OCI-LY7 (cell line): ENCODE measurements at regions not wholly inside any gene's neighbourhood (a gene's known extent, or its start where the extent isn't known, plus 50 kb on each side); places are given as distances from the start of the nearest gene placed in this dataset.

ENCODE experiments used
- BruUV-seq: library from RNA; stranded (reverse); fragments of 400-500 nt; replicated peaks from 2 replicates; lab custom pipeline; 2021; lab: Mats Ljungman, UMichigan
- CTCF ChIA-PET: fragments of 300-600 bp; sonication (Branson Sonifier 250); formaldehyde crosslinking; loops from one replicate; lab custom pipeline; 2022; ENCODE audit warnings: antibody characterized with exemption; ENCODE audit not compliant: unreplicated experiment; lab: Charles Lee
- POLR2A ChIA-PET: fragments of 300-600 bp; sonication (Branson Sonifier 250); formaldehyde crosslinking; loops from one replicate; lab custom pipeline; 2022; ENCODE audit warnings: antibody characterized with exemption; lab: Charles Lee
- DNase-seq: peaks from one replicate; pipeline ENCODE4 v3.0.0-alpha.2; 2015; ENCODE audit warnings: low spot score
- H2AFZ ChIP-seq: fragments of 200-600 bp; sonication (generic), shearing (Covaris generic); 2 replicates; pipeline ENCODE4 v1.6.1; 2014; ENCODE audit warnings: mild to moderate bottlenecking, antibody characterized with exemption, low read length, moderate library complexity
- H3K27ac ChIP-seq: fragments of 200-600 bp; sonication (generic); 2 replicates; pipeline ENCODE4 v1.5.1; 2014; ENCODE audit warnings: mixed run types, low read depth, mild to moderate bottlenecking, moderate library complexity, low read length, inconsistent platforms; ENCODE audit not compliant: poor library complexity, severe bottlenecking
- H3K36me3 ChIP-seq: fragments of 200-600 bp; sonication (generic); 2 replicates; pipeline ENCODE4 v1.6.1; 2014; ENCODE audit warnings: mild to moderate bottlenecking, antibody characterized with exemption, low read length, moderate library complexity, mixed read lengths; ENCODE audit not compliant: insufficient read depth
- H3K4me1 ChIP-seq: fragments of 200-600 bp; sonication (generic); 2 replicates; pipeline ENCODE4 v1.5.1; 2014; ENCODE audit warnings: mild to moderate bottlenecking, low read length; ENCODE audit not compliant: insufficient read depth, poor library complexity, severe bottlenecking
- H3K4me2 ChIP-seq: fragments of 200-600 bp; sonication (generic); 2 replicates; pipeline ENCODE4 v1.6.1; 2014; ENCODE audit warnings: mild to moderate bottlenecking, low read length
- H3K4me3 ChIP-seq: fragments of 200-600 bp; sonication (generic); 2 replicates; pipeline ENCODE4 v1.5.1; 2014; ENCODE audit warnings: mild to moderate bottlenecking, low read depth, low read length; ENCODE audit not compliant: poor library complexity, severe bottlenecking
- H3K79me2 ChIP-seq: fragments of 200-600 bp; sonication (generic); 2 replicates; pipeline ENCODE4 v1.6.1; 2016; ENCODE audit warnings: low read depth, mild to moderate bottlenecking, low read length, moderate library complexity, mixed read lengths; ENCODE audit not compliant: insufficient read depth
- H3K9me2 ChIP-seq: fragments of 200-600 bp; sonication (generic); 2 replicates; pipeline ENCODE4 v1.6.1; 2016; ENCODE audit warnings: mild to moderate bottlenecking, low read length, mixed read lengths; ENCODE audit not compliant: insufficient read depth
- H3K9me3 ChIP-seq: fragments of 200-600 bp; sonication (generic); 2 replicates; pipeline ENCODE4 v1.6.1; 2014; ENCODE audit warnings: mild to moderate bottlenecking, mixed run types, low read length, mixed read lengths
- H4K20me1 ChIP-seq: fragments of 200-600 bp; sonication (generic); 2 replicates; pipeline ENCODE4 v1.6.1; 2014; ENCODE audit warnings: mild to moderate bottlenecking, antibody characterized with exemption, low read length, moderate library complexity, mixed read lengths; ENCODE audit not compliant: insufficient read depth
- CTCF ChIP-seq: fragments of 200-600 bp; sonication (generic); conservative IDR thresholded peaks from 2 replicates; pipeline ENCODE4 v1.5.1; 2014; ENCODE audit warnings: mild to moderate bottlenecking, antibody characterized with exemption, low read length, moderate library complexity, mixed read lengths
- EZH2phosphoT487 ChIP-seq: fragments of 200-600 bp; sonication (generic); IDR thresholded peaks from 2 replicates; pipeline ENCODE4 v1.6.1; 2018; ENCODE audit warnings: low read depth, borderline replicate concordance, mild to moderate bottlenecking, mixed run types, antibody characterized with exemption, low read length, moderate library complexity, mixed read lengths
- intact Hi-C: fragments of 100-400 bp; cut with micrococcal nuclease; formaldehyde crosslinking; loops from one replicate; pipeline ENCODE4 v1.10.0; 2022; ENCODE audit not compliant: unreplicated experiment

DNA sequence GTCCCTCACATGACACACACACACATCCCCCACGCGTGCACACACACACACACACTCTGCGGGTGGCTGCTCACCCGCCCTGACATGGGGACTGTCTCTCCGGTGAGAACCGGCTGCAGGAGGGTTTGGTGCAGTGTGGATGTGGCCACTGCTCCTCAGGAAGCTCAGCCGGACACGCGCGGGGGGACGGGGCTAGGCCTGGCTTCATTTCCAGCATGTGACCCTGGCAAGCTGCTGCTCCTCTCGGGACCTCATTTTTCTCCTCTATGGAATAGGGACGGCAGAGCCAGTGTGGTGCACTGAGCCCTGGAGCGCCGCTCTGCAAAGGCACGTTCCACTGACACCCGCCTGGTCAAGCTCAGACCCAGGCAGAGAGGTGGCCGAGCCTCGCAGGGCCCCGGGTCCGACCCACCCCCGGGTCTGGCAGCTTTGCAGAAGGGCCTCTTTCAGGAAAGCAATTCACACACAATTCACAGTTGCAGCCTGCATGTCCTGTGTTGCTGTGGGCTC, 56.8 kb upstream of the SLCO4A1 start:
- H3K79me2 ChIP-seq: no peaks in the 10 kb centered on the region
- no peaks in the 10 kb centered on the region for H3K9me3 ChIP-seq
- H3K9me2 ChIP-seq: no peaks in the 10 kb centered on the region
- intact Hi-C loops: no loop called here
- H4K20me1 ChIP-seq: no peaks in the 10 kb centered on the region
- DNase-seq: no peak
- ChIA-PET POLR2A (no interaction called here), CTCF (no interaction called here)
- H2AFZ ChIP-seq: no peak overlapping the region
- H3K36me3 ChIP-seq: no peaks in the 10 kb centered on the region
- BruUV-seq: no TSS peak
- no peak overlapping the region for H3K4me2 ChIP-seq
- no peak overlapping the region for H3K4me3 ChIP-seq
- no peaks in the 10 kb centered on the region for H3K4me1 ChIP-seq
- TF ChIP-seq CTCF: no peak
- TF ChIP-seq EZH2phosphoT487: no peak
- no peak overlapping the region for H3K27ac ChIP-seq

- Histone ChIP-seq H3K9me3 (no peaks in the 10 kb centered on the region), H3K36me3 (no peaks in the 10 kb centered on the region), H3K27ac (no peak overlapping the region), H2AFZ (no peak overlapping the region), H3K79me2 (no peaks in the 10 kb centered on the region), H3K4me3 (no peak overlapping the region), H4K20me1 (no peaks in the 10 kb centered on the region), H3K4me1 (no peaks in the 10 kb centered on the region), H3K4me2 (no peak overlapping the region), H3K9me2 (no peaks in the 10 kb centered on the region)
- POLR2A ChIA-PET: no interaction called here
- no peak for TF ChIP-seq EZH2phosphoT487
- no peak for TF ChIP-seq CTCF
- BruUV-seq: no TSS peak
- CTCF ChIA-PET: no interaction called here
- intact Hi-C loops: no loop called here
- DNase-seq: no peak
Observed at GRCh38 chr20:62586799-62587198, 55.5 kb upstream of the SLCO4A1 start.

DNA sequence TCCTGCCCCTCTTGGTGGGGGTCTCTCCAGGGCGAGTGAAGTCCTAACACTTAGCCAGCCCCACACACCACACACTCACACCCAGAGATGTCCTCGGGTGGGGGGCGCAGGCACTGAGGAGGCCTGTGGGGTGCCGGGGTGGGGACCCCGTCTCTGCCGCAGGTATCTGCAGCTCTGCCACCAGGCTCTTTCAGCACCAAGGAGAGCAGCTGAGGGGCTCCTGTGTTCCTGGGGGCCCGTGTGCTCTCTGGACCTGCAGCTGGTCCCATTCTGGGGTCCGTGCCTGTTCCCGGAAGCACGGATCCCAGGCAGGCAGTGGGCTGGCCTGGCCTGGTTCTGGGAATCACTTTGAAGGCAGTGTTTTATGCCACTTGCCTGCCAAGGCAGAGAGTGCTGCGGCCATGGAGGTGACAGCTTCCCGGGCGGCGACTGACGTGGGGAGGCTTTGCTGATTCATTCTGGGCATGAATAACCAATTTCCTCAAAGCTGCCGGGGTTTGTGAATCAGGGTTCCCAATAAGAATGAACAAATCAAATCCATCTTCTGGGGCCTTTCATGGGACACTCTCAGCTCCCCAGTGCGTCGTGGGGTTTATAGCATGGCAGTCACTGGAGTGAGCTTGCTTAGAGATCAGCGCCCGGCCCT, 54.4 kb upstream of the SLCO4A1 start:
- POLR2A ChIA-PET: interaction anchor here (0.6 kb wide), 1 partner anchor 108 kb away, joined by 6 read pairs; no protein-coding TSS in a partner anchor
- Histone ChIP-seq H3K4me3 (no peak overlapping the region), H3K4me2 (no peak overlapping the region), H3K36me3 (no peaks in the 10 kb centered on the region), H3K4me1 (no peaks in the 10 kb centered on the region), H4K20me1 (no peaks in the 10 kb centered on the region), H3K27ac (no peak overlapping the region), H3K9me3 (no peaks in the 10 kb centered on the region), H3K9me2 (no peaks in the 10 kb centered on the region), H3K79me2 (no peaks in the 10 kb centered on the region), H2AFZ (no peak overlapping the region)
- intact Hi-C loops: no loop called here
- BruUV-seq: no TSS peak
- no peak for DNase-seq
- CTCF ChIA-PET: no interaction called here
- TF ChIP-seq EZH2phosphoT487 (no peak), CTCF (no peak)
